Esophagus squamous epithelium (tissue), 5 donors: ENCODE measurements at regions not wholly inside any gene's neighbourhood (a gene's known extent, or its start where the extent isn't known, plus 50 kb on each side); places are given as distances from the start of the nearest gene placed in this dataset.

Experiments used
- DNase-seq: peaks from one replicate; lab custom pipeline; 2025; lab: John Stamatoyannopoulos, UW
- H3K27ac ChIP-seq, 4 donors: fragments of 200-600 bp; sonication (generic); one replicate each; pipeline ENCODE4 v1.5.1; 2016 to 2019; ENCODE audit warnings: mild to moderate bottlenecking in 1 of 4
- H3K27me3 ChIP-seq, 4 donors: fragments of 200-600 bp; sonication (generic); 1 replicate in 3 of 4; 2 replicates in 1 of 4; pipeline versions ENCODE4 v1.5.1 to v1.6.0; 2017 to 2021; ENCODE audit warnings: antibody characterized with exemption in 1 of 4
- H3K36me3 ChIP-seq, 3 donors: fragments of 200-600 bp; sonication (generic); one replicate each; pipeline ENCODE4 v1.5.1; 2016 to 2019
- H3K4me1 ChIP-seq, 3 donors: fragments of 200-600 bp; sonication (generic); one replicate each; pipeline ENCODE4 v1.5.1; 2017 to 2019
- H3K4me3 ChIP-seq, 4 donors: fragments of 200-600 bp; sonication (generic); 1 replicate in 3 of 4; 2 replicates in 1 of 4; pipeline ENCODE4 v1.5.1; 2016 to 2019; ENCODE audit warnings: mild to moderate bottlenecking in 2 of 4, moderate library complexity in 1 of 4
- H3K9me3 ChIP-seq, 3 donors: fragments of 200-600 bp; sonication (generic); one replicate each; pipeline ENCODE4 v1.5.1; 2016 to 2019
- CTCF ChIP-seq, 6 experiments: fragments of 450-650 bp in 4 of 6; fragments of 200-600 bp in 2 of 6; sonication (generic) in 2 of 6; IDR thresholded peaks; one replicate each; pipeline ENCODE4 v1.5.1; 2016 to 2019; ENCODE audit warnings: antibody characterized with exemption in 6 of 6, mild to moderate bottlenecking in 4 of 6, moderate library complexity in 4 of 6
- POLR2A ChIP-seq, 4 donors: fragments of 450-650 bp; IDR thresholded peaks; one replicate each; pipeline ENCODE4 v1.6.1; 2017; ENCODE audit warnings: antibody characterized with exemption in 4 of 4, mild to moderate bottlenecking in 4 of 4, moderate library complexity in 3 of 4
- WGBS, 2 donors: methylation state at CpG; one replicate each; pipeline ENCODE4 v1.1.5; 2018; 5-methylcytosine and 5-hydroxymethylcytosine counted together
- intact Hi-C: fragments of 100-400 bp; cut with DNase I; formaldehyde crosslinking; loops from one replicate; pipeline ENCODE4 v1.15.0; 2022
- donor health status: DM: yes; HTN: yes; CAD: no.

GRCh38 chr21:25031750-25032149 lies 575.5 kb downstream of the MRPL39 start:
- Histone ChIP-seq H3K4me1 (no peaks in the 10 kb centered on the region), H3K27me3 (no peaks in the 10 kb centered on the region), H3K9me3 (no peaks in the 10 kb centered on the region), H3K4me3 (no peak overlapping the region), H3K36me3 (no peaks in the 10 kb centered on the region), H3K27ac (no peak overlapping the region)
- intact Hi-C loops, result no loop called here
- TF ChIP-seq CTCF (IDR thresholded peaks at IDR 0.05), result no peak
- TF ChIP-seq POLR2A (IDR thresholded peaks at IDR 0.05), result no peak
- no peak for DNase-seq
- 51 to 56% methylated on average over 5 of the region's 5 CpGs for WGBS, 2 donors

GRCh38 chr21:25029580-25029979 lies 577.7 kb downstream of the MRPL39 start:
- DNase-seq, result no peak
- Histone ChIP-seq H3K27me3 (no peaks in the 10 kb centered on the region), H3K4me1 (no peaks in the 10 kb centered on the region), H3K9me3 (no peaks in the 10 kb centered on the region), H3K4me3 (no peak overlapping the region), H3K36me3 (no peaks in the 10 kb centered on the region), H3K27ac (no peak overlapping the region)
- 37 to 46% methylated on average over 3 of the region's 3 CpGs for WGBS, 2 donors
- TF ChIP-seq CTCF (IDR thresholded peaks at IDR 0.05) (no peak), POLR2A (IDR thresholded peaks at IDR 0.05) (no peak)
- intact Hi-C loops, result no loop called here

- intact Hi-C loops, result no loop called here
- no peak overlapping the region for H3K27ac ChIP-seq
- no peaks in the 10 kb centered on the region for H3K4me1 ChIP-seq
- H3K9me3 ChIP-seq, result no peaks in the 10 kb centered on the region
- H3K4me3 ChIP-seq, result no peak overlapping the region
- no peaks in the 10 kb centered on the region for H3K36me3 ChIP-seq
- DNase-seq, result no peak
- 74 to 92% methylated on average over 2 of the region's 2 CpGs for WGBS, 2 donors
- H3K27me3 ChIP-seq, result no peaks in the 10 kb centered on the region
- TF ChIP-seq CTCF (IDR thresholded peaks at IDR 0.05), result no peak
- no peak for TF ChIP-seq POLR2A (IDR thresholded peaks at IDR 0.05)
These were observed 581.7 kb downstream of the MRPL39 start for GRCh38 chr21:25025596-25025995.

GRCh38 chr21:25024639-25025038 lies 582.6 kb downstream of the MRPL39 start:
- no peak for DNase-seq
- Histone ChIP-seq H3K27ac (no peak overlapping the region), H3K4me3 (no peak overlapping the region), H3K9me3 (no peaks in the 10 kb centered on the region), H3K36me3 (no peaks in the 10 kb centered on the region), H3K4me1 (no peaks in the 10 kb centered on the region), H3K27me3 (no peaks in the 10 kb centered on the region)
- intact Hi-C loops, result no loop called here
- 87 to 88% methylated on average over 1 to 3 of the region's 3 CpGs for WGBS, 2 donors
- TF ChIP-seq POLR2A (IDR thresholded peaks at IDR 0.05) (no peak), CTCF (IDR thresholded peaks at IDR 0.05) (no peak)

- Histone ChIP-seq H3K27ac (no peak overlapping the region), H3K4me1 (no peaks in the 10 kb centered on the region), H3K4me3 (no peak overlapping the region), H3K27me3 (no peaks in the 10 kb centered on the region), H3K36me3 (no peaks in the 10 kb centered on the region), H3K9me3 (no peaks in the 10 kb centered on the region)
- intact Hi-C loops, result no loop called here
- 72 to 81% methylated on average over 7 of the region's 7 CpGs for WGBS, 2 donors
- DNase-seq, result no peak
- TF ChIP-seq CTCF (IDR thresholded peaks at IDR 0.05), result no peak
These were observed 601.9 kb downstream of the MRPL39 start for GRCh38 chr21:25005388-25005787.
